Osteoblast (primary cell): ENCODE measurements at regions not wholly inside any gene's neighbourhood (a gene's known extent, or its start where the extent isn't known, plus 50 kb on each side); places are given as distances from the start of the nearest gene placed in this dataset.
"Not testable (repeated sequence)": the region's sequence is repeated elsewhere in the genome, so short reads cannot be mapped to it uniquely, and the experiment has no call there.

Source experiments
- DNase-seq: peaks from one replicate; pipeline ENCODE4 v3.0.0; 2011; ENCODE audit warnings: low spot score, mixed read lengths; ENCODE audit not compliant: insufficient read length; ENCODE audit errors: missing footprints
- H2AFZ ChIP-seq: 2 replicates; pipeline ENCODE4 v1.6.0; 2011; ENCODE audit warnings: mild to moderate bottlenecking, low read length
- H3K27ac ChIP-seq: 2 replicates; pipeline ENCODE4 v1.5.1; 2011; ENCODE audit warnings: mild to moderate bottlenecking, low read depth, low read length, moderate library complexity
- H3K27me3 ChIP-seq: 2 replicates; pipeline ENCODE4 v1.6.0; 2012; ENCODE audit warnings: mild to moderate bottlenecking, control low read depth, inconsistent platforms, low read length, moderate library complexity; ENCODE audit not compliant: insufficient read depth
- H3K36me3 ChIP-seq: 2 replicates; pipeline ENCODE4 v1.5.1; 2011; ENCODE audit warnings: mild to moderate bottlenecking, low read length, control low read depth, moderate library complexity; ENCODE audit not compliant: insufficient read depth
- H3K4me1 ChIP-seq: 2 replicates; pipeline ENCODE4 v1.5.1; 2011; ENCODE audit warnings: mild to moderate bottlenecking, low read length, control low read depth, moderate library complexity; ENCODE audit not compliant: insufficient read depth
- H3K4me2 ChIP-seq: 2 replicates; pipeline ENCODE4 v1.6.0; 2011; ENCODE audit warnings: mild to moderate bottlenecking, low read length; ENCODE audit not compliant: insufficient read depth
- H3K4me3 ChIP-seq: fragments of 200-600 bp; sonication (generic); 3 replicates; pipeline ENCODE4 v1.5.1; 2012; ENCODE audit warnings: mild to moderate bottlenecking, low read length, inconsistent platforms; ENCODE audit not compliant: insufficient read depth
- H3K79me2 ChIP-seq: 2 replicates; pipeline ENCODE4 v1.6.0; 2012; ENCODE audit warnings: mild to moderate bottlenecking, low read length, control low read depth, inconsistent platforms; ENCODE audit not compliant: insufficient read depth
- H3K9me3 ChIP-seq: 2 replicates; pipeline ENCODE4 v1.5.1; 2011; ENCODE audit warnings: low read depth, low read length, control low read depth
- H4K20me1 ChIP-seq: 2 replicates; pipeline ENCODE4 v1.6.0; 2012; ENCODE audit warnings: mild to moderate bottlenecking, low read length, control low read depth; ENCODE audit not compliant: insufficient read depth
- CTCF ChIP-seq: IDR thresholded peaks from 2 replicates; pipeline ENCODE4 v1.5.1; 2011; ENCODE audit warnings: mild to moderate bottlenecking, low read depth, low read length, moderate library complexity; ENCODE audit errors: extremely low read depth

GRCh38 chr16:65244787-65245186 is 122.9 kb upstream of the CDH11 start:
- DNase-seq = no peak
- Histone ChIP-seq H2AFZ (no peak overlapping the region), H3K4me1 (peaks cover 4% of the 10 kb centered on the region), H3K4me3 (no peak overlapping the region), H4K20me1 (no peaks in the 10 kb centered on the region), H3K4me2 (no peak overlapping the region), H3K79me2 (no peaks in the 10 kb centered on the region), H3K27ac (no peak overlapping the region), H3K27me3 (no peaks in the 10 kb centered on the region), H3K36me3 (no peaks in the 10 kb centered on the region), H3K9me3 (no peaks in the 10 kb centered on the region)
- TF ChIP-seq CTCF = no peak

GRCh38 chr16:65235339-65236177 is 113.7 kb upstream of the CDH11 start:
- H3K36me3 ChIP-seq = no peaks in the 10 kb centered on the region
- no peaks in the 10 kb centered on the region for H4K20me1 ChIP-seq
- no peak for DNase-seq
- H3K79me2 ChIP-seq = no peaks in the 10 kb centered on the region
- no peak overlapping the region for H3K27ac ChIP-seq
- H3K27me3 ChIP-seq = no peaks in the 10 kb centered on the region
- TF ChIP-seq CTCF = no peak
- H3K4me2 ChIP-seq = no peak overlapping the region
- no peaks in the 10 kb centered on the region for H3K4me1 ChIP-seq
- no peak overlapping the region for H3K4me3 ChIP-seq
- no peaks in the 10 kb centered on the region for H3K9me3 ChIP-seq
- H2AFZ ChIP-seq = no peak overlapping the region

- not testable (repeated sequence) for H3K36me3 ChIP-seq, H3K27ac ChIP-seq, H2AFZ ChIP-seq, H3K79me2 ChIP-seq, H3K27me3 ChIP-seq, H3K4me1 ChIP-seq, H3K4me3 ChIP-seq, H3K4me2 ChIP-seq, H4K20me1 ChIP-seq, H3K9me3 ChIP-seq, DNase-seq
These were observed 113.0 kb upstream of the CDH11 start for GRCh38 chr16:65234721-65235320.

GRCh38 chr16:65229191-65229662 is 107.4 kb upstream of the CDH11 start:
- no peak for DNase-seq
- Histone ChIP-seq H3K4me1 (no peaks in the 10 kb centered on the region), H3K36me3 (no peaks in the 10 kb centered on the region), H3K27ac (peak overlapping the region; percentile 23), H2AFZ (no peak overlapping the region), H3K9me3 (no peaks in the 10 kb centered on the region), H3K4me2 (no peak overlapping the region), H3K4me3 (no peak overlapping the region), H3K79me2 (no peaks in the 10 kb centered on the region), H4K20me1 (no peaks in the 10 kb centered on the region), H3K27me3 (no peaks in the 10 kb centered on the region)
- no peak for TF ChIP-seq CTCF
